GM23338 (cell line): ENCODE measurements at regions not wholly inside any gene's neighbourhood (a gene's known extent, or its start where the extent isn't known, plus 50 kb on each side); places are given as distances from the start of the nearest gene placed in this dataset.

ENCODE experiments used
- ATAC-seq: fragments of 200-7000 bp; cut with Tn5 transposase; 3 replicates; pipeline ENCODE4 v1.9.1; 2020
- DNase-seq: peaks from one replicate; pipeline ENCODE4 v3.0.0-alpha.2; 2015; ENCODE audit warnings: low spot score
- H2AFZ ChIP-seq: fragments of 200-600 bp; sonication (generic); 2 replicates; pipeline ENCODE4 v1.8.0; 2016; ENCODE audit warnings: antibody characterized with exemption, mild to moderate bottlenecking, moderate library complexity
- H3F3A ChIP-seq: fragments of 200-600 bp; sonication (generic); replicated peaks from 2 replicates; pipeline ENCODE4 v1.8.0; 2017; ENCODE audit warnings: antibody characterized with exemption, mixed run types, low read depth
- H3K27ac ChIP-seq: fragments of 200-600 bp; sonication (generic); 2 replicates; pipeline ENCODE4 v1.6.1; 2016; ENCODE audit warnings: low read depth
- H3K27me3 ChIP-seq: fragments of 200-600 bp; sonication (generic); 2 replicates; pipeline ENCODE4 v1.8.0; 2016; ENCODE audit warnings: mild to moderate bottlenecking, mixed run types, moderate library complexity; ENCODE audit not compliant: insufficient read depth
- H3K36me3 ChIP-seq: fragments of 200-600 bp; sonication (generic); 2 replicates; pipeline ENCODE4 v1.8.0; 2016; ENCODE audit warnings: mild to moderate bottlenecking; ENCODE audit not compliant: insufficient read depth
- H3K4me1 ChIP-seq: fragments of 200-600 bp; sonication (generic); 2 replicates; pipeline ENCODE4 v1.8.0; 2016; ENCODE audit warnings: mild to moderate bottlenecking, moderate library complexity; ENCODE audit not compliant: insufficient read depth
- H3K4me2 ChIP-seq: fragments of 200-600 bp; sonication (generic); 2 replicates; pipeline ENCODE4 v1.7.1; 2017; ENCODE audit warnings: mixed run types
- H3K4me3 ChIP-seq: fragments of 200-600 bp; sonication (generic); 2 replicates; pipeline ENCODE4 v1.6.1; 2016; ENCODE audit warnings: mixed run types
- H3K79me2 ChIP-seq: fragments of 200-600 bp; sonication (generic); replicated peaks from 2 replicates; pipeline ENCODE4 v1.8.0; 2017; ENCODE audit warnings: mild to moderate bottlenecking; ENCODE audit not compliant: insufficient read depth
- H3K9me2 ChIP-seq: fragments of 200-600 bp; sonication (generic); 2 replicates; pipeline ENCODE4 v1.8.0; 2017; ENCODE audit not compliant: insufficient read depth
- H4K20me1 ChIP-seq: fragments of 200-600 bp; sonication (generic); replicated peaks from 2 replicates; pipeline ENCODE4 v1.8.0; 2017; ENCODE audit warnings: mild to moderate bottlenecking; ENCODE audit not compliant: insufficient read depth
- H3K27ac Mint-ChIP-seq: 2 replicates; pipeline ENCODE4 v1.8.0; 2020; ENCODE audit warnings: inconsistent platforms, mild to moderate bottlenecking, moderate library complexity, mixed read lengths
- H3K27me3 Mint-ChIP-seq: 3 replicates; pipeline ENCODE4 v1.8.0; 2022; ENCODE audit warnings: low read depth, mild to moderate bottlenecking, moderate library complexity, mixed read lengths, inconsistent platforms; ENCODE audit not compliant: insufficient read depth, poor library complexity
- H3K36me3 Mint-ChIP-seq: 3 replicates; pipeline ENCODE4 v1.8.0; 2021; ENCODE audit warnings: low read depth, mild to moderate bottlenecking, inconsistent platforms, moderate library complexity, mixed read lengths
- H3K4me1 Mint-ChIP-seq: 3 replicates; pipeline ENCODE4 v1.8.0; 2020; ENCODE audit warnings: mild to moderate bottlenecking, inconsistent platforms, mixed read lengths
- H3K4me3 Mint-ChIP-seq: 3 replicates; pipeline ENCODE4 v1.8.0; 2021; ENCODE audit warnings: moderate library complexity, mild to moderate bottlenecking, inconsistent platforms, mixed read lengths
- H3K9me3 Mint-ChIP-seq: 3 replicates; pipeline ENCODE4 v1.8.0; 2020; ENCODE audit warnings: moderate library complexity, mild to moderate bottlenecking, inconsistent platforms, mixed read lengths
- CREB1 ChIP-seq: fragments of 250-450 bp; sonication (Bioruptor Pico); IDR thresholded peaks from 2 replicates; pipeline ENCODE4 v1.5.0; 2020; ENCODE audit warnings: low read depth, mild to moderate bottlenecking, moderate library complexity
- CTCF ChIP-seq, 2 experiments: fragments of 200-600 bp in 1 of 2; sonication (generic) in 1 of 2; conservative IDR thresholded peaks; 2 replicates each; pipeline versions ENCODE4 v1.5.1 to v1.6.1; 2016 to 2017; ENCODE audit warnings: antibody characterized with exemption in 2 of 2, low read depth in 2 of 2, mild to moderate bottlenecking in 2 of 2, moderate library complexity in 1 of 2
- EZH2 ChIP-seq: fragments of 200-600 bp; sonication (generic); IDR thresholded peaks from one replicate; pipeline ENCODE4 v1.8.0; 2017; ENCODE audit warnings: antibody characterized with exemption, mild to moderate bottlenecking, low read depth; ENCODE audit not compliant: unreplicated experiment
- EZH2phosphoT487 ChIP-seq: fragments of 200-600 bp; sonication (generic); IDR thresholded peaks from one replicate; pipeline ENCODE4 v1.8.1; 2018; ENCODE audit warnings: antibody characterized with exemption; ENCODE audit not compliant: unreplicated experiment
- JUNB ChIP-seq: IDR thresholded peaks from one replicate; pipeline ENCODE4 v1.6.1; 2016; ENCODE audit warnings: antibody characterized with exemption; ENCODE audit not compliant: unreplicated experiment
- NANOG ChIP-seq: IDR thresholded peaks from 2 replicates; pipeline ENCODE4 v1.6.1; 2016; ENCODE audit warnings: antibody characterized with exemption, borderline replicate concordance
- POLR2AphosphoS5 ChIP-seq: IDR thresholded peaks from 2 replicates; pipeline ENCODE4 v1.6.1; 2016; ENCODE audit warnings: antibody characterized with exemption, low read depth
- REST ChIP-seq: IDR thresholded peaks from one replicate; pipeline ENCODE4 v1.6.1; 2018; ENCODE audit warnings: antibody characterized with exemption; ENCODE audit not compliant: unreplicated experiment
- STAT1 ChIP-seq: IDR thresholded peaks from one replicate; pipeline ENCODE4 v1.6.1; 2016; ENCODE audit warnings: antibody characterized with exemption; ENCODE audit not compliant: unreplicated experiment
- ZNF114 ChIP-seq: fragments of 250-450 bp; sonication (Bioruptor Pico); IDR thresholded peaks from 2 replicates; pipeline ENCODE4 v1.5.0; 2020; ENCODE audit warnings: mild to moderate bottlenecking, moderate library complexity
- ZNF331 ChIP-seq: fragments of 250-450 bp; sonication (Bioruptor Pico); IDR thresholded peaks from 2 replicates; pipeline ENCODE4 v1.5.0; 2020; ENCODE audit warnings: low read depth, mild to moderate bottlenecking, moderate library complexity
- TF ChIP-seq, protein P1 (sequence below): IDR thresholded peaks from 2 replicates; pipeline ENCODE4 v1.6.1; 2016; ENCODE audit warnings: antibody characterized with exemption
- TF ChIP-seq, protein P2 (sequence below): fragments of 250-450 bp; sonication (Bioruptor Pico); IDR thresholded peaks from 2 replicates; pipeline ENCODE4 v1.5.0; 2020; ENCODE audit warnings: mild to moderate bottlenecking, moderate library complexity

GRCh38 chr1:185497177-185497576 lies 180.1 kb upstream of the IVNS1ABP start:
- Histone ChIP-seq H4K20me1 (no peaks in the 10 kb centered on the region), H3K27me3 (no peaks in the 10 kb centered on the region), H3F3A (no peaks in the 10 kb centered on the region), H3K4me1 (no peaks in the 10 kb centered on the region), H2AFZ (no peak overlapping the region), H3K36me3 (no peaks in the 10 kb centered on the region), H3K4me2 (no peak overlapping the region), H3K9me2 (peaks cover 11% of the 10 kb centered on the region; the same call in 1 of the 2 replicates), H3K4me3 (no peak overlapping the region), H3K27ac (no peak overlapping the region), H3K79me2 (no peaks in the 10 kb centered on the region)
- ATAC-seq: no peak
- H3K9me3 Mint-ChIP-seq: no peaks in the 10 kb centered on the region
- H3K36me3 Mint-ChIP-seq: no peaks in the 10 kb centered on the region
- H3K27me3 Mint-ChIP-seq: peaks cover 5% of the 10 kb centered on the region
- H3K4me1 Mint-ChIP-seq: no peaks in the 10 kb centered on the region
- TF ChIP-seq, protein P1, sequence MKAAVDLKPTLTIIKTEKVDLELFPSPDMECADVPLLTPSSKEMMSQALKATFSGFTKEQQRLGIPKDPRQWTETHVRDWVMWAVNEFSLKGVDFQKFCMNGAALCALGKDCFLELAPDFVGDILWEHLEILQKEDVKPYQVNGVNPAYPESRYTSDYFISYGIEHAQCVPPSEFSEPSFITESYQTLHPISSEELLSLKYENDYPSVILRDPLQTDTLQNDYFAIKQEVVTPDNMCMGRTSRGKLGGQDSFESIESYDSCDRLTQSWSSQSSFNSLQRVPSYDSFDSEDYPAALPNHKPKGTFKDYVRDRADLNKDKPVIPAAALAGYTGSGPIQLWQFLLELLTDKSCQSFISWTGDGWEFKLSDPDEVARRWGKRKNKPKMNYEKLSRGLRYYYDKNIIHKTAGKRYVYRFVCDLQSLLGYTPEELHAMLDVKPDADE: no peak
- TF ChIP-seq REST: no peak
- TF ChIP-seq CREB1 (CRISPR knock-in tag): no peak
- TF ChIP-seq STAT1: no peak
- TF ChIP-seq ZNF331 (CRISPR knock-in tag): no peak
- TF ChIP-seq EZH2phosphoT487: no peak
- no peak for TF ChIP-seq CTCF (conservative IDR thresholded peaks at IDR 0.05; ENCODE audit: low read depth in 2 of 2)
- TF ChIP-seq NANOG: no peak
- no peak for TF ChIP-seq POLR2AphosphoS5
- no peak for TF ChIP-seq EZH2
- TF ChIP-seq, protein P2, sequence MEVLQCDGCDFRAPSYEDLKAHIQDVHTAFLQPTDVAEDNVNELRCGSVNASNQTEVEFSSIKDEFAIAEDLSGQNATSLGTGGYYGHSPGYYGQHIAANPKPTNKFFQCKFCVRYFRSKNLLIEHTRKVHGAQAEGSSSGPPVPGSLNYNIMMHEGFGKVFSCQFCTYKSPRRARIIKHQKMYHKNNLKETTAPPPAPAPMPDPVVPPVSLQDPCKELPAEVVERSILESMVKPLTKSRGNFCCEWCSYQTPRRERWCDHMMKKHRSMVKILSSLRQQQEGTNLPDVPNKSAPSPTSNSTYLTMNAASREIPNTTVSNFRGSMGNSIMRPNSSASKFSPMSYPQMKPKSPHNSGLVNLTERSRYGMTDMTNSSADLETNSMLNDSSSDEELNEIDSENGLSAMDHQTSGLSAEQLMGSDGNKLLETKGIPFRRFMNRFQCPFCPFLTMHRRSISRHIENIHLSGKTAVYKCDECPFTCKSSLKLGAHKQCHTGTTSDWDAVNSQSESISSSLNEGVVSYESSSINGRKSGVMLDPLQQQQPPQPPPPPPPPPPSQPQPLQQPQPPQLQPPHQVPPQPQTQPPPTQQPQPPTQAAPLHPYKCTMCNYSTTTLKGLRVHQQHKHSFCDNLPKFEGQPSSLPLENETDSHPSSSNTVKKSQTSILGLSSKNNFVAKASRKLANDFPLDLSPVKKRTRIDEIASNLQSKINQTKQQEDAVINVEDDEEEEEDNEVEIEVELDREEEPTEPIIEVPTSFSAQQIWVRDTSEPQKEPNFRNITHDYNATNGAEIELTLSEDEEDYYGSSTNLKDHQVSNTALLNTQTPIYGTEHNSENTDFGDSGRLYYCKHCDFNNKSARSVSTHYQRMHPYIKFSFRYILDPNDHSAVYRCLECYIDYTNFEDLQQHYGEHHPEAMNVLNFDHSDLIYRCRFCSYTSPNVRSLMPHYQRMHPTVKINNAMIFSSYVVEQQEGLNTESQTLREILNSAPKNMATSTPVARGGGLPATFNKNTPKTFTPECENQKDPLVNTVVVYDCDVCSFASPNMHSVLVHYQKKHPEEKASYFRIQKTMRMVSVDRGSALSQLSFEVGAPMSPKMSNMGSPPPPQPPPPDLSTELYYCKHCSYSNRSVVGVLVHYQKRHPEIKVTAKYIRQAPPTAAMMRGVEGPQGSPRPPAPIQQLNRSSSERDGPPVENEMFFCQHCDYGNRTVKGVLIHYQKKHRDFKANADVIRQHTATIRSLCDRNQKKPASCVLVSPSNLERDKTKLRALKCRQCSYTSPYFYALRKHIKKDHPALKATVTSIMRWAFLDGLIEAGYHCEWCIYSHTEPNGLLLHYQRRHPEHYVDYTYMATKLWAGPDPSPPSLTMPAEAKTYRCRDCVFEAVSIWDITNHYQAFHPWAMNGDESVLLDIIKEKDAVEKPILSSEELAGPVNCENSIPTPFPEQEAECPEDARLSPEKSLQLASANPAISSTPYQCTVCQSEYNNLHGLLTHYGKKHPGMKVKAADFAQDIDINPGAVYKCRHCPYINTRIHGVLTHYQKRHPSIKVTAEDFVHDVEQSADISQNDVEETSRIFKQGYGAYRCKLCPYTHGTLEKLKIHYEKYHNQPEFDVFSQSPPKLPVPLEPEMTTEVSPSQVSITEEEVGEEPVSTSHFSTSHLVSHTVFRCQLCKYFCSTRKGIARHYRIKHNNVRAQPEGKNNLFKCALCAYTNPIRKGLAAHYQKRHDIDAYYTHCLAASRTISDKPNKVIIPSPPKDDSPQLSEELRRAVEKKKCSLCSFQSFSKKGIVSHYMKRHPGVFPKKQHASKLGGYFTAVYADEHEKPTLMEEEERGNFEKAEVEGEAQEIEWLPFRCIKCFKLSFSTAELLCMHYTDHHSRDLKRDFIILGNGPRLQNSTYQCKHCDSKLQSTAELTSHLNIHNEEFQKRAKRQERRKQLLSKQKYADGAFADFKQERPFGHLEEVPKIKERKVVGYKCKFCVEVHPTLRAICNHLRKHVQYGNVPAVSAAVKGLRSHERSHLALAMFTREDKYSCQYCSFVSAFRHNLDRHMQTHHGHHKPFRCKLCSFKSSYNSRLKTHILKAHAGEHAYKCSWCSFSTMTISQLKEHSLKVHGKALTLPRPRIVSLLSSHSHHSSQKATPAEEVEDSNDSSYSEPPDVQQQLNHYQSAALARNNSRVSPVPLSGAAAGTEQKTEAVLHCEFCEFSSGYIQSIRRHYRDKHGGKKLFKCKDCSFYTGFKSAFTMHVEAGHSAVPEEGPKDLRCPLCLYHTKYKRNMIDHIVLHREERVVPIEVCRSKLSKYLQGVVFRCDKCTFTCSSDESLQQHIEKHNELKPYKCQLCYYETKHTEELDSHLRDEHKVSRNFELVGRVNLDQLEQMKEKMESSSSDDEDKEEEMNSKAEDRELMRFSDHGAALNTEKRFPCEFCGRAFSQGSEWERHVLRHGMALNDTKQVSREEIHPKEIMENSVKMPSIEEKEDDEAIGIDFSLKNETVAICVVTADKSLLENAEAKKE (CRISPR knock-in tag): no peak
- no peak for TF ChIP-seq JUNB
- no peak for TF ChIP-seq ZNF114 (CRISPR knock-in tag)
- no peak overlapping the region for H3K27ac Mint-ChIP-seq
- H3K4me3 Mint-ChIP-seq: no peak overlapping the region
- no peak for DNase-seq
